Endothelial cell of umbilical vein (primary cell): ENCODE measurements at regions not wholly inside any gene's neighbourhood (a gene's known extent, or its start where the extent isn't known, plus 50 kb on each side); places are given as distances from the start of the nearest gene placed in this dataset.

Source experiments
- BruUV-seq: library from RNA; stranded (reverse); fragments of 400-500 nt; replicated peaks from 2 replicates; lab custom pipeline; 2021; lab: Mats Ljungman, UMichigan
- CTCF ChIA-PET: fragments of 300-600, 350-600 bp; sonication (Branson Sonifier 250); formaldehyde crosslinking; loops from one replicate; lab custom pipeline; 2021; ENCODE audit warnings: antibody characterized with exemption, inconsistent platforms; lab: Charles Lee
- POLR2A ChIA-PET: fragments of 300-600, 350-600 bp; sonication (Branson Sonifier 250); formaldehyde crosslinking; loops from one replicate; lab custom pipeline; 2021; ENCODE audit warnings: antibody characterized with exemption, inconsistent platforms; lab: Charles Lee
- DNase-seq: peaks from one replicate; pipeline ENCODE4 v3.0.0-alpha.2; 2011; ENCODE audit warnings: low read depth, low spot score
- FAIRE-seq: peaks from 2 replicates; lab custom pipeline; 2011; peaks lifted over from hg19 to GRCh38; lab: Jason Lieb, UNC
- H2AFZ ChIP-seq: 2 replicates; pipeline ENCODE4 v1.6.0; 2012; ENCODE audit warnings: low read depth, low read length, control low read depth, inconsistent platforms
- H3K27ac ChIP-seq: 2 replicates; pipeline ENCODE4 v1.5.1; 2011; ENCODE audit warnings: low read depth, mild to moderate bottlenecking, control low read depth, low read length, moderate library complexity; ENCODE audit not compliant: insufficient read depth
- H3K27me3 ChIP-seq, 2 experiments: 2 replicates each; pipeline versions ENCODE4 v1.6.0 to v1.6.1; 2011; ENCODE audit warnings: low read length in 2 of 2, mixed read lengths in 1 of 2; ENCODE audit not compliant: control insufficient read depth in 2 of 2, insufficient read depth in 2 of 2
- H3K36me3 ChIP-seq, 2 experiments: 2 replicates in 1 of 2; 3 replicates in 1 of 2; pipeline ENCODE4 v1.5.1; 2011; ENCODE audit warnings: low read length in 2 of 2, mild to moderate bottlenecking in 1 of 2, moderate library complexity in 1 of 2; ENCODE audit not compliant: control insufficient read depth in 2 of 2, insufficient read depth in 2 of 2; ENCODE audit errors: extremely low read depth in 1 of 2
- H3K4me1 ChIP-seq: 3 replicates; pipeline ENCODE4 v1.5.1; 2011; ENCODE audit warnings: mild to moderate bottlenecking, low read length; ENCODE audit not compliant: control insufficient read depth, insufficient read depth; ENCODE audit errors: extremely low read depth
- H3K4me2 ChIP-seq: 2 replicates; pipeline ENCODE4 v1.6.1; 2011; ENCODE audit warnings: low read length, control low read depth, mixed read lengths; ENCODE audit not compliant: insufficient read depth
- H3K4me3 ChIP-seq, 3 experiments: fragments of 200-600 bp in 1 of 3; sonication (generic), shearing (Covaris generic) in 1 of 3; replicated peaks in 1 of 3; 2 replicates each; pipeline ENCODE4 v1.5.1; 2011 to 2016; ENCODE audit warnings: control low read depth in 3 of 3, low read length in 3 of 3, mild to moderate bottlenecking in 2 of 3, inconsistent platforms in 1 of 3, low read depth in 1 of 3, moderate library complexity in 1 of 3; ENCODE audit not compliant: insufficient read depth in 1 of 3
- H3K79me2 ChIP-seq: 2 replicates; pipeline ENCODE4 v1.6.0; 2012; ENCODE audit warnings: low read length, inconsistent platforms; ENCODE audit not compliant: control insufficient read depth, insufficient read depth
- H3K9ac ChIP-seq: replicated peaks from 2 replicates; pipeline ENCODE3; 2011; ENCODE audit warnings: low read length, control low read depth; ENCODE audit not compliant: insufficient read depth; ENCODE audit errors: extremely low read depth
- H3K9me1 ChIP-seq: replicated peaks from 3 replicates; pipeline ENCODE4 v1.6.0; 2011; ENCODE audit warnings: mild to moderate bottlenecking, low read length; ENCODE audit not compliant: control insufficient read depth, insufficient read depth; ENCODE audit errors: extremely low read depth
- H3K9me3 ChIP-seq: replicated peaks from 2 replicates; pipeline ENCODE4 v1.5.1; 2012; ENCODE audit warnings: low read length, inconsistent platforms; ENCODE audit not compliant: control insufficient read depth, insufficient read depth
- H4K20me1 ChIP-seq: replicated peaks from 2 replicates; pipeline ENCODE3; 2011; ENCODE audit warnings: mild to moderate bottlenecking, low read length; ENCODE audit not compliant: control insufficient read depth, insufficient read depth; ENCODE audit errors: extremely low read depth
- CTCF ChIP-seq, 2 donors: IDR thresholded peaks; 1 replicate in 1 of 2; 2 replicates in 1 of 2; pipeline ENCODE4 v1.5.1; 2011; ENCODE audit warnings: low read length in 2 of 2, mild to moderate bottlenecking in 2 of 2, moderate library complexity in 2 of 2, control low read depth in 1 of 2, inconsistent platforms in 1 of 2, low read depth in 1 of 2; ENCODE audit not compliant: insufficient read depth in 1 of 2; ENCODE audit errors: extremely low read depth in 1 of 2
- EZH2 ChIP-seq: IDR thresholded peaks from 2 replicates; pipeline ENCODE4 v1.6.1; 2012; ENCODE audit warnings: borderline replicate concordance, low read depth, mild to moderate bottlenecking, moderate library complexity, low read length, inconsistent platforms; ENCODE audit not compliant: severe bottlenecking
- FOS ChIP-seq: IDR thresholded peaks from 2 replicates; pipeline ENCODE4 v1.6.1; 2011; ENCODE audit warnings: mild to moderate bottlenecking, low read length, moderate library complexity, borderline replicate concordance; ENCODE audit not compliant: insufficient read depth
- GATA2 ChIP-seq: IDR thresholded peaks from 2 replicates; pipeline ENCODE4 v1.7.0; 2011; ENCODE audit warnings: low read depth, mild to moderate bottlenecking, moderate library complexity, mixed read lengths, low read length; ENCODE audit not compliant: insufficient read length, insufficient read depth
- JUN ChIP-seq: IDR thresholded peaks from 2 replicates; pipeline ENCODE4 v1.6.1; 2011; ENCODE audit warnings: borderline replicate concordance, low read depth; ENCODE audit not compliant: insufficient read length, insufficient read depth
- MAX ChIP-seq: IDR thresholded peaks from 2 replicates; pipeline ENCODE4 v1.6.1; 2011; ENCODE audit not compliant: insufficient read depth, insufficient read length
- MYC ChIP-seq: IDR thresholded peaks from one replicate; pipeline ENCODE4 v1.6.1; 2011; ENCODE audit warnings: mild to moderate bottlenecking, low read depth, low read length
- POLR2A ChIP-seq: IDR thresholded peaks from 2 replicates; pipeline ENCODE4 v1.6.1; 2012; ENCODE audit warnings: low read depth, mild to moderate bottlenecking, control low read depth, low read length
- POLR2AphosphoS5 ChIP-seq: IDR thresholded peaks from 2 replicates; pipeline ENCODE4 v1.6.1; 2012; ENCODE audit warnings: low read depth, mild to moderate bottlenecking, control low read depth, low read length, moderate library complexity; ENCODE audit not compliant: insufficient read depth
- dilution Hi-C: fragments of 300-500 bp; cut with MboI; formaldehyde crosslinking; loops from one replicate; pipeline ENCODE4 v1.15.0; 2019; ENCODE audit warnings: low sequenced_read_pairs; ENCODE audit not compliant: extremely low pct_ligation_motif_present
- intact Hi-C: fragments of 100-400 bp; cut with micrococcal nuclease; formaldehyde crosslinking; loops from one replicate; pipeline ENCODE4 v1.10.0; 2022

- Histone ChIP-seq H4K20me1 (no peaks in the 10 kb centered on the region), H3K27ac (no peak overlapping the region), H3K4me3 (no peak overlapping the region), H3K79me2 (no peaks in the 10 kb centered on the region), H3K9ac (no peak overlapping the region), H3K9me1 (no peaks in the 10 kb centered on the region), H3K9me3 (no peaks in the 10 kb centered on the region), H3K4me1 (no peaks in the 10 kb centered on the region), H2AFZ (no peak overlapping the region), H3K36me3 (no peaks in the 10 kb centered on the region), H3K27me3 (no peaks in the 10 kb centered on the region), H3K4me2 (no peak overlapping the region)
- dilution Hi-C loops, result no loop called here
- ChIA-PET POLR2A (no interaction called here), CTCF (no interaction called here)
- intact Hi-C loops, result no loop called here
- BruUV-seq, result no TSS peak
- no peak for FAIRE-seq
- no peak for TF ChIP-seq CTCF (IDR thresholded peaks at IDR 0.05; ENCODE audit: extremely low read depth in 1 of 2, insufficient read depth in 1 of 2, low read depth in 1 of 2, low read length in 2 of 2)
- no peak for TF ChIP-seq MYC
- TF ChIP-seq POLR2A, result no peak
- TF ChIP-seq FOS, result no peak
- TF ChIP-seq EZH2, result no peak
- no peak for TF ChIP-seq MAX
- no peak for TF ChIP-seq POLR2AphosphoS5
- TF ChIP-seq GATA2, result no peak
- TF ChIP-seq JUN, result no peak
- DNase-seq, result no peak
Observed at GRCh38 chr6:40011844-40012243, 77.6 kb upstream of the MOCS1 start.
